A673 (cell line): ENCODE measurements at regions not wholly inside any gene's neighbourhood (a gene's known extent, or its start where the extent isn't known, plus 50 kb on each side); places are given as distances from the start of the nearest gene placed in this dataset.

ENCODE experiments used
- BruUV-seq: library from RNA; stranded (reverse); fragments of 400-500 nt; replicated peaks from 2 replicates; lab custom pipeline; 2021; lab: Mats Ljungman, UMichigan
- CTCF ChIA-PET: fragments of 300-600 bp; sonication (Branson Sonifier 250); formaldehyde crosslinking; loops from one replicate; lab custom pipeline; 2022; ENCODE audit warnings: antibody characterized with exemption; lab: Charles Lee
- POLR2A ChIA-PET: fragments of 300-600 bp; sonication (Branson Sonifier 250); formaldehyde crosslinking; loops from one replicate; lab custom pipeline; 2022; ENCODE audit warnings: antibody characterized with exemption; ENCODE audit not compliant: low non-redundant PET; lab: Charles Lee
- DNase-seq: peaks from one replicate; pipeline ENCODE4 v3.0.0-alpha.2; 2015; ENCODE audit warnings: low spot score
- H3K27ac ChIP-seq: fragments of 200-600 bp; sonication (generic); 2 replicates; pipeline ENCODE4 v1.5.1; 2016; ENCODE audit warnings: mixed run types, low read depth, mild to moderate bottlenecking, mixed read lengths, antibody characterized with exemption, low read length; ENCODE audit not compliant: poor library complexity, severe bottlenecking
- H3K27me3 ChIP-seq: fragments of 200-600 bp; sonication (generic); replicated peaks from 2 replicates; pipeline ENCODE4 v1.6.1; 2017; ENCODE audit warnings: mixed run types, low read depth, mild to moderate bottlenecking, mixed read lengths, antibody characterized with exemption, low read length; ENCODE audit not compliant: insufficient read depth, poor library complexity
- H3K36me3 ChIP-seq: fragments of 200-600 bp; sonication (generic); 2 replicates; pipeline ENCODE4 v1.6.1; 2016; ENCODE audit warnings: mixed run types, mild to moderate bottlenecking, mixed read lengths, antibody characterized with exemption, low read length; ENCODE audit not compliant: insufficient read depth, poor library complexity, severe bottlenecking
- H3K4me1 ChIP-seq: fragments of 200-600 bp; sonication (generic); 2 replicates; pipeline ENCODE4 v1.6.1; 2017; ENCODE audit warnings: mixed run types, mild to moderate bottlenecking, mixed read lengths, antibody characterized with exemption, low read length; ENCODE audit not compliant: insufficient read depth, poor library complexity, severe bottlenecking
- H3K4me3 ChIP-seq: fragments of 200-600 bp; sonication (generic); 2 replicates; pipeline ENCODE4 v1.5.1; 2016; ENCODE audit warnings: low read depth, mixed run types, mild to moderate bottlenecking, mixed read lengths, low read length; ENCODE audit not compliant: poor library complexity, severe bottlenecking
- H3K9me3 ChIP-seq: fragments of 200-600 bp; sonication (generic); 2 replicates; pipeline ENCODE4 v1.6.1; 2016; ENCODE audit warnings: mixed run types, low read depth, mild to moderate bottlenecking, mixed read lengths, antibody characterized with exemption, low read length; ENCODE audit not compliant: poor library complexity, severe bottlenecking
- EZH2 ChIP-seq: fragments of 200-600 bp; sonication (generic); IDR thresholded peaks from 2 replicates; pipeline ENCODE4 v1.6.1; 2017; ENCODE audit warnings: borderline replicate concordance, low read depth, mild to moderate bottlenecking, mixed read lengths, antibody characterized with exemption, low read length; ENCODE audit not compliant: poor library complexity, severe bottlenecking
- intact Hi-C: fragments of 100-400 bp; cut with micrococcal nuclease; formaldehyde crosslinking; loops from one replicate; pipeline ENCODE4 v1.10.0; 2022; ENCODE audit not compliant: unreplicated experiment
- TF ChIP-seq, protein P1 (sequence below): fragments of 300-800, 200-600 bp; sonication (generic); conservative IDR thresholded peaks from 2 replicates; pipeline ENCODE4 v1.5.1; 2017; ENCODE audit warnings: low read depth, mild to moderate bottlenecking, antibody characterized with exemption, low read length, moderate library complexity, mixed read lengths

DNA sequence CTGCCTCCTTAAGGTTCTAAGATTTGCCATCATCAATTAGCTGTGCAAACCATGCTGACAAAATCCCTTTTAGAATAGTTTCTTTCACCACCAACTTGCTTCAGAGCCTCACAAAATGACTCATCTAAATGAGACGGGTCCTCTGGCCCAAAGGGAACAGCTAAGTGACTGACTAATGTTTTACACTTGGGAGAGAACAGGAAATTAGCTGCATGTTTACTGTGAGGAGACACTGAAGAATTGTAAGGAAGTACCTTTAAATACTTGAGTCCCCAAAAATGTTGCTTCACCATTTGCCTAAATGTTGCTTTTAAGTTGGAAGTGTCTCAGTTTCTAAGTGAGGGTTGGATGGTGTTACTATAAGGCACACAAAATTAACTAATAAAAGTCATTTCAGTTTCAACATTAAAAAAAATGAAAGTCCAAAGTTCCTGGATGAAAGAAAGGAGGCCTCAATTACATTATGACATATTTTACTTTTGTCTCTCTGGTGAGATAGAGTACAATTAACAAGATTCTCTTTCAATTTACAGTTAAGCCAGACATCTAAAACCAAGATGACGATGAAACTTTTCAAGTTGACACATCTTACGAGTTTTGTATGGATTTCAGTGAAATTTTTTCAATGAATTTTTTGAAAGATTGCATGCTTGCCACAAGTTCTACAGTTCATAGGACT, 229.1 kb upstream of the FN1 start:
- Histone ChIP-seq H3K4me3 (no peak overlapping the region), H3K27ac (peak overlapping the region; percentile 63), H3K27me3 (no peaks in the 10 kb centered on the region), H3K36me3 (no peaks in the 10 kb centered on the region), H3K9me3 (no peaks in the 10 kb centered on the region), H3K4me1 (peaks cover 15% of the 10 kb centered on the region)
- BruUV-seq, result no TSS peak
- DNase-seq, result peak; percentile 91
- intact Hi-C loops, result no loop called here
- ChIA-PET POLR2A (no interaction called here), CTCF (no interaction called here)
- TF ChIP-seq EZH2, result no peak
- TF ChIP-seq, protein P1, sequence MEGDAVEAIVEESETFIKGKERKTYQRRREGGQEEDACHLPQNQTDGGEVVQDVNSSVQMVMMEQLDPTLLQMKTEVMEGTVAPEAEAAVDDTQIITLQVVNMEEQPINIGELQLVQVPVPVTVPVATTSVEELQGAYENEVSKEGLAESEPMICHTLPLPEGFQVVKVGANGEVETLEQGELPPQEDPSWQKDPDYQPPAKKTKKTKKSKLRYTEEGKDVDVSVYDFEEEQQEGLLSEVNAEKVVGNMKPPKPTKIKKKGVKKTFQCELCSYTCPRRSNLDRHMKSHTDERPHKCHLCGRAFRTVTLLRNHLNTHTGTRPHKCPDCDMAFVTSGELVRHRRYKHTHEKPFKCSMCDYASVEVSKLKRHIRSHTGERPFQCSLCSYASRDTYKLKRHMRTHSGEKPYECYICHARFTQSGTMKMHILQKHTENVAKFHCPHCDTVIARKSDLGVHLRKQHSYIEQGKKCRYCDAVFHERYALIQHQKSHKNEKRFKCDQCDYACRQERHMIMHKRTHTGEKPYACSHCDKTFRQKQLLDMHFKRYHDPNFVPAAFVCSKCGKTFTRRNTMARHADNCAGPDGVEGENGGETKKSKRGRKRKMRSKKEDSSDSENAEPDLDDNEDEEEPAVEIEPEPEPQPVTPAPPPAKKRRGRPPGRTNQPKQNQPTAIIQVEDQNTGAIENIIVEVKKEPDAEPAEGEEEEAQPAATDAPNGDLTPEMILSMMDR, result no peak

- CTCF ChIA-PET, result no interaction called here
- no peak for DNase-seq
- Histone ChIP-seq H3K4me3 (no peak overlapping the region), H3K27me3 (no peaks in the 10 kb centered on the region), H3K9me3 (no peaks in the 10 kb centered on the region), H3K4me1 (peaks cover 15% of the 10 kb centered on the region), H3K36me3 (no peaks in the 10 kb centered on the region), H3K27ac (no peak overlapping the region)
- POLR2A ChIA-PET, result no interaction called here
- TF ChIP-seq, protein P1, result no peak
- no peak for TF ChIP-seq EZH2
- no TSS peak for BruUV-seq
- intact Hi-C loops, result no loop called here
These were observed 226.8 kb upstream of the FN1 start for GRCh38 chr2:215662715-215663114.

GRCh38 chr2:215660687-215661086, 224.8 kb upstream of the FN1 start:
- ChIA-PET POLR2A (no interaction called here), CTCF (no interaction called here)
- no TSS peak for BruUV-seq
- H3K4me3 ChIP-seq, result no peak overlapping the region
- no peaks in the 10 kb centered on the region for H3K36me3 ChIP-seq
- H3K27me3 ChIP-seq, result no peaks in the 10 kb centered on the region
- no peak for DNase-seq
- H3K4me1 ChIP-seq, result peaks cover 15% of the 10 kb centered on the region
- H3K9me3 ChIP-seq, result no peaks in the 10 kb centered on the region
- H3K27ac ChIP-seq, result no peak overlapping the region
- intact Hi-C loops, result no loop called here
- TF ChIP-seq EZH2, result no peak
- TF ChIP-seq, protein P1, result no peak
